ENCODE measurements at regions not wholly inside any gene's neighbourhood (a gene's known extent, or its start where the extent isn't known, plus 50 kb on each side); places are given as distances from the start of the nearest gene placed in this dataset.

GRCh38 chr14:42676636-42677035 is 1070.0 kb downstream of the LRFN5 start:
- no peak for DNase-seq (ENCODE audit: low read depth)

GRCh38 chr14:42673963-42674362 is 1067.3 kb downstream of the LRFN5 start:
- no peak for DNase-seq (ENCODE audit: low read depth)

- DNase-seq (ENCODE audit: low read depth): peak; percentile 22
Measured at GRCh38 chr14:42671636-42672035, 1065.0 kb downstream of the LRFN5 start.

- no peak for DNase-seq (ENCODE audit: low read depth)
Measured at GRCh38 chr14:42665083-42665482, 1058.4 kb downstream of the LRFN5 start.

GRCh38 chr14:42664190-42664589 is 1057.5 kb downstream of the LRFN5 start:
- DNase-seq (ENCODE audit: low read depth): no peak

- no peak for DNase-seq (ENCODE audit: low read depth)
Measured at GRCh38 chr14:42654707-42655106, 1048.0 kb downstream of the LRFN5 start.

GRCh38 chr14:42642787-42643186 is 1036.1 kb downstream of the LRFN5 start:
- DNase-seq (ENCODE audit: low read depth): no peak

GRCh38 chr14:42633504-42634095 is 1026.9 kb downstream of the LRFN5 start:
- no peak for DNase-seq (ENCODE audit: low read depth)

- DNase-seq (ENCODE audit: low read depth): no peak
Measured at GRCh38 chr14:42629553-42629952, 1022.9 kb downstream of the LRFN5 start.

- no peak for DNase-seq (ENCODE audit: low read depth)
Measured at GRCh38 chr14:42628602-42629001, 1021.9 kb downstream of the LRFN5 start.

- no peak for DNase-seq (ENCODE audit: low read depth)
Measured at GRCh38 chr14:42626986-42627385, 1020.3 kb downstream of the LRFN5 start.

GRCh38 chr14:42624980-42625761 is 1018.5 kb downstream of the LRFN5 start:
- DNase-seq (ENCODE audit: low read depth): no peak

GRCh38 chr14:42617005-42617404 is 1010.3 kb downstream of the LRFN5 start:
- no peak for DNase-seq (ENCODE audit: low read depth)

- DNase-seq (ENCODE audit: low read depth): no peak
Measured at GRCh38 chr14:42606839-42607238, 1000.2 kb downstream of the LRFN5 start.

GRCh38 chr14:42602336-42602845 is 995.7 kb downstream of the LRFN5 start:
- no peak for DNase-seq (ENCODE audit: low read depth)

GRCh38 chr14:42572032-42572431 is 965.4 kb downstream of the LRFN5 start:
- no peak for DNase-seq (ENCODE audit: low read depth)

GRCh38 chr14:42569227-42569626 is 962.6 kb downstream of the LRFN5 start:
- DNase-seq (ENCODE audit: low read depth): no peak

GRCh38 chr14:42565556-42565955 is 958.9 kb downstream of the LRFN5 start:
- no peak for DNase-seq (ENCODE audit: low read depth)

GRCh38 chr14:42563313-42563712 is 956.6 kb downstream of the LRFN5 start:
- no peak for DNase-seq (ENCODE audit: low read depth)

- no peak for DNase-seq (ENCODE audit: low read depth)
Measured at GRCh38 chr14:42556551-42556950, 949.9 kb downstream of the LRFN5 start.

- DNase-seq (ENCODE audit: low read depth): no peak
Measured at GRCh38 chr14:42555365-42555764, 948.7 kb downstream of the LRFN5 start.

GRCh38 chr14:42554091-42554490 is 947.4 kb downstream of the LRFN5 start:
- no peak for DNase-seq (ENCODE audit: low read depth)

- no peak for DNase-seq (ENCODE audit: low read depth)
Measured at GRCh38 chr14:42550310-42550709, 943.6 kb downstream of the LRFN5 start.

Measured in HT1080 (cell line).